ENCODE measurements at regions not wholly inside any gene's neighbourhood (a gene's known extent, or its start where the extent isn't known, plus 50 kb on each side); places are given as distances from the start of the nearest gene placed in this dataset.

- TF ChIP-seq CTCF (IDR thresholded peaks at IDR 0.05) (no peak), POLR2A (IDR thresholded peaks at IDR 0.05) (no peak)
These were observed 209.8 kb upstream of the NOCT start for GRCh38 chr4:138805736-138806135.
